Keratinocyte (primary cell): ENCODE measurements at regions not wholly inside any gene's neighbourhood (a gene's known extent, or its start where the extent isn't known, plus 50 kb on each side); places are given as distances from the start of the nearest gene placed in this dataset.

Experiments
- DNase-seq: peaks from one replicate; pipeline ENCODE4 v3.0.0-alpha.2; 2011; ENCODE audit warnings: low read depth, missing footprints, low spot score
- FAIRE-seq: peaks from 2 replicates; lab custom pipeline; 2011; peaks lifted over from hg19 to GRCh38; lab: Jason Lieb, UNC
- H2AFZ ChIP-seq: 2 replicates; pipeline ENCODE4 v1.6.0; 2012; ENCODE audit warnings: low read length, control low read depth, inconsistent platforms; ENCODE audit not compliant: control insufficient read depth
- H3K27ac ChIP-seq: 2 replicates; pipeline ENCODE4 v1.5.1; 2011; ENCODE audit warnings: low read length; ENCODE audit not compliant: control insufficient read depth, insufficient read depth
- H3K27me3 ChIP-seq: 3 replicates; pipeline ENCODE4 v1.6.0; 2011; ENCODE audit warnings: low read length; ENCODE audit not compliant: control insufficient read depth, insufficient read depth; ENCODE audit errors: extremely low read depth
- H3K36me3 ChIP-seq, 2 experiments: 2 replicates in 1 of 2; 3 replicates in 1 of 2; pipeline ENCODE4 v1.5.1; 2011; ENCODE audit warnings: low read length in 2 of 2, mild to moderate bottlenecking in 1 of 2; ENCODE audit not compliant: control insufficient read depth in 2 of 2, insufficient read depth in 2 of 2; ENCODE audit errors: extremely low read depth in 1 of 2
- H3K4me1 ChIP-seq: 3 replicates; pipeline ENCODE4 v1.5.1; 2011; ENCODE audit warnings: low read length; ENCODE audit not compliant: control insufficient read depth, insufficient read depth; ENCODE audit errors: extremely low read depth
- H3K4me2 ChIP-seq: 3 replicates; pipeline ENCODE4 v1.6.0; 2011; ENCODE audit warnings: low read depth, low read length; ENCODE audit not compliant: control insufficient read depth, insufficient read depth; ENCODE audit errors: extremely low read depth
- H3K4me3 ChIP-seq, 3 experiments: fragments of 200-600 bp in 1 of 3; sonication (generic) in 1 of 3; 2 replicates in 2 of 3; 3 replicates in 1 of 3; pipeline ENCODE4 v1.5.1; 2011 to 2016; ENCODE audit warnings: low read length in 3 of 3, mild to moderate bottlenecking in 3 of 3, control low read depth in 2 of 3, inconsistent platforms in 1 of 3, low read depth in 1 of 3, mixed read lengths in 1 of 3, mixed run types in 1 of 3, moderate library complexity in 1 of 3; ENCODE audit not compliant: control insufficient read depth in 2 of 3, insufficient read depth in 2 of 3; ENCODE audit errors: extremely low read depth in 1 of 3
- H3K79me2 ChIP-seq: 2 replicates; pipeline ENCODE4 v1.6.0; 2012; ENCODE audit warnings: low read length; ENCODE audit not compliant: control insufficient read depth, insufficient read depth
- H3K9ac ChIP-seq: 3 replicates; pipeline ENCODE4 v1.6.0; 2011; ENCODE audit warnings: low read length; ENCODE audit not compliant: control insufficient read depth, insufficient read depth; ENCODE audit errors: extremely low read depth
- H3K9me1 ChIP-seq: 3 replicates; pipeline ENCODE4 v1.6.0; 2011; ENCODE audit warnings: low read length; ENCODE audit not compliant: control insufficient read depth, insufficient read depth; ENCODE audit errors: extremely low read depth
- H3K9me3 ChIP-seq: 2 replicates; pipeline ENCODE4 v1.5.1; 2012; ENCODE audit warnings: low read depth, low read length; ENCODE audit not compliant: control insufficient read depth
- H4K20me1 ChIP-seq: 3 replicates; pipeline ENCODE4 v1.6.0; 2011; ENCODE audit warnings: low read length; ENCODE audit not compliant: control insufficient read depth, insufficient read depth; ENCODE audit errors: extremely low read depth
- CTCF ChIP-seq, 3 experiments: IDR thresholded peaks in 1 of 3; conservative IDR thresholded peaks in 1 of 3; optimal IDR thresholded peaks in 1 of 3; 2 replicates in 2 of 3; 3 replicates in 1 of 3; pipeline versions ENCODE3 to v1.5.1; 2011; ENCODE audit warnings: low read length in 3 of 3, mild to moderate bottlenecking in 3 of 3, moderate library complexity in 2 of 3, control low read depth in 1 of 3, inconsistent platforms in 1 of 3; ENCODE audit not compliant: insufficient read depth in 2 of 3; ENCODE audit errors: extremely low read depth in 1 of 3
- EZH2 ChIP-seq: IDR thresholded peaks from one replicate; pipeline ENCODE4 v1.6.1; 2012; ENCODE audit warnings: inconsistent platforms, mild to moderate bottlenecking, low read length, moderate library complexity
- dilution Hi-C: fragments of 300-500 bp; cut with MboI; formaldehyde crosslinking; loops from one replicate; pipeline ENCODE4 v1.7.0; 2020; ENCODE audit warnings: low sequenced_read_pairs; ENCODE audit not compliant: extremely low pct_ligation_motif_present

GRCh38 chr14:44379292-44379977 is 127.6 kb downstream of the FSCB start:
- Histone ChIP-seq H4K20me1 (no peaks in the 10 kb centered on the region), H3K9me1 (no peaks in the 10 kb centered on the region), H3K27me3 (no peaks in the 10 kb centered on the region), H3K4me2 (no peak overlapping the region), H3K4me3 (no peak overlapping the region), H3K4me1 (no peaks in the 10 kb centered on the region), H3K79me2 (no peaks in the 10 kb centered on the region), H3K36me3 (no peaks in the 10 kb centered on the region), H3K9me3 (no peaks in the 10 kb centered on the region), H3K27ac (no peak overlapping the region), H3K9ac (no peak overlapping the region), H2AFZ (peak overlapping the region; percentile 64)
- TF ChIP-seq EZH2, result no peak
- TF ChIP-seq CTCF (optimal IDR thresholded peaks at IDR 0.05 in 1 of 3, IDR thresholded peaks at IDR 0.05 in 1 of 3, conservative IDR thresholded peaks at IDR 0.05 in 1 of 3; ENCODE audit: extremely low read depth in 1 of 3, insufficient read depth in 2 of 3, low read length in 3 of 3), result no peak
- no peak for DNase-seq
- peak; percentile 39 for FAIRE-seq
- dilution Hi-C loops, result no loop called here

GRCh38 chr14:44374906-44375305 is 132.2 kb downstream of the FSCB start:
- no peaks in the 10 kb centered on the region for H3K36me3 ChIP-seq
- TF ChIP-seq EZH2 (no peak), CTCF (optimal IDR thresholded peaks at IDR 0.05 in 1 of 3, IDR thresholded peaks at IDR 0.05 in 1 of 3, conservative IDR thresholded peaks at IDR 0.05 in 1 of 3; ENCODE audit: extremely low read depth in 1 of 3, insufficient read depth in 2 of 3, low read length in 3 of 3) (no peak)
- H3K9ac ChIP-seq, result no peak overlapping the region
- dilution Hi-C loops, result no loop called here
- H2AFZ ChIP-seq, result no peak overlapping the region
- no peaks in the 10 kb centered on the region for H3K9me3 ChIP-seq
- DNase-seq (no peak), FAIRE-seq (no peak)
- H3K4me3 ChIP-seq, result no peak overlapping the region
- peaks cover 7% of the 10 kb centered on the region for H3K4me1 ChIP-seq
- H3K4me2 ChIP-seq, result no peak overlapping the region
- no peaks in the 10 kb centered on the region for H3K27me3 ChIP-seq
- H3K79me2 ChIP-seq, result no peaks in the 10 kb centered on the region
- no peaks in the 10 kb centered on the region for H3K9me1 ChIP-seq
- H4K20me1 ChIP-seq, result no peaks in the 10 kb centered on the region
- no peak overlapping the region for H3K27ac ChIP-seq
